PFSK-1 (cell line): ENCODE measurements at regions not wholly inside any gene's neighbourhood (a gene's known extent, or its start where the extent isn't known, plus 50 kb on each side); places are given as distances from the start of the nearest gene placed in this dataset.

Experiments used
- FOXP2 ChIP-seq: optimal IDR thresholded peaks from 2 replicates; pipeline ENCODE3; 2011; ENCODE audit warnings: borderline replicate concordance, control low read depth, inconsistent platforms; ENCODE audit not compliant: insufficient read depth; ENCODE audit errors: extremely low read length, extremely low read depth
- POLR2AphosphoS5 ChIP-seq: IDR thresholded peaks from 2 replicates; pipeline ENCODE4 v1.6.1; 2012; ENCODE audit warnings: low read depth, mild to moderate bottlenecking, control low read depth, low read length, moderate library complexity
- SIN3A ChIP-seq: IDR thresholded peaks from 2 replicates; pipeline ENCODE4 v1.6.1; 2012; ENCODE audit warnings: mild to moderate bottlenecking, low read length, moderate library complexity, borderline replicate concordance; ENCODE audit not compliant: insufficient read depth
- TAF1 ChIP-seq: IDR thresholded peaks from 2 replicates; pipeline ENCODE4 v1.6.1; 2012; ENCODE audit warnings: low read length, control low read depth, borderline replicate concordance; ENCODE audit not compliant: insufficient read depth
- TF ChIP-seq, protein P1 (sequence below), 2 experiments: IDR thresholded peaks; 2 replicates each; pipeline versions ENCODE4 v1.6.1 to v1.8.0; 2011 to 2012; ENCODE audit warnings: low read depth in 2 of 2, low read length in 2 of 2, control low read depth in 1 of 2, inconsistent platforms in 1 of 2, mild to moderate bottlenecking in 1 of 2, moderate library complexity in 1 of 2; ENCODE audit not compliant: insufficient read depth in 1 of 2

DNA sequence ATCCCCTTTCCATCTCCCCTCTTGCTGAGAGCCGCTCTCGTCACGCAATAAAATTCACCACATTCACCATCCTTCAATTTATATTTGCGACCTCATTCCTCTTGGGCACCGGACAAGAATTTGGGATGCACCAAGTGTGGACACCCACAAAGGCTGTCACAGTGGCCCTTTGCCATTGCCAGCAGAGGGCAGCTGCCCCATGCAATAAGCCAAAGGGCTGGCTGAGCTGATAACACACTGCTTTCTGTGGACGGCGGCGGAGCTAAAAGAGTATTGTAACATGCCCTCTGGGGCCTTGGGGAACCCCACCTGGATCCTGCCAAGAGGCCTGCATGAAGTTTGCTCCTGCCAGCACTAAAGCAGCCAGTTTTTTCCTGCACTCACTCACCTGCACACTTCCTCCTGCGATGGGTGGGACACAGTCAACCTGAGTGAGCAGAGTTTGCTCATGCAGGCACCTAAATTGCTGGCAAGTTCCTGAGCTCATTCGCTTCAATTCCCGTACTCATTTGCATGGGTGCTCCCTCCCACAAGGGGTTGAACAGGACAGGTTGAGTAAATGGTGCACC is 792.3 kb upstream of the ADAMTS5 start:
- TF ChIP-seq TAF1 (no peak), FOXP2 (no peak), POLR2AphosphoS5 (no peak), SIN3A (no peak)
- TF ChIP-seq, protein P1, sequence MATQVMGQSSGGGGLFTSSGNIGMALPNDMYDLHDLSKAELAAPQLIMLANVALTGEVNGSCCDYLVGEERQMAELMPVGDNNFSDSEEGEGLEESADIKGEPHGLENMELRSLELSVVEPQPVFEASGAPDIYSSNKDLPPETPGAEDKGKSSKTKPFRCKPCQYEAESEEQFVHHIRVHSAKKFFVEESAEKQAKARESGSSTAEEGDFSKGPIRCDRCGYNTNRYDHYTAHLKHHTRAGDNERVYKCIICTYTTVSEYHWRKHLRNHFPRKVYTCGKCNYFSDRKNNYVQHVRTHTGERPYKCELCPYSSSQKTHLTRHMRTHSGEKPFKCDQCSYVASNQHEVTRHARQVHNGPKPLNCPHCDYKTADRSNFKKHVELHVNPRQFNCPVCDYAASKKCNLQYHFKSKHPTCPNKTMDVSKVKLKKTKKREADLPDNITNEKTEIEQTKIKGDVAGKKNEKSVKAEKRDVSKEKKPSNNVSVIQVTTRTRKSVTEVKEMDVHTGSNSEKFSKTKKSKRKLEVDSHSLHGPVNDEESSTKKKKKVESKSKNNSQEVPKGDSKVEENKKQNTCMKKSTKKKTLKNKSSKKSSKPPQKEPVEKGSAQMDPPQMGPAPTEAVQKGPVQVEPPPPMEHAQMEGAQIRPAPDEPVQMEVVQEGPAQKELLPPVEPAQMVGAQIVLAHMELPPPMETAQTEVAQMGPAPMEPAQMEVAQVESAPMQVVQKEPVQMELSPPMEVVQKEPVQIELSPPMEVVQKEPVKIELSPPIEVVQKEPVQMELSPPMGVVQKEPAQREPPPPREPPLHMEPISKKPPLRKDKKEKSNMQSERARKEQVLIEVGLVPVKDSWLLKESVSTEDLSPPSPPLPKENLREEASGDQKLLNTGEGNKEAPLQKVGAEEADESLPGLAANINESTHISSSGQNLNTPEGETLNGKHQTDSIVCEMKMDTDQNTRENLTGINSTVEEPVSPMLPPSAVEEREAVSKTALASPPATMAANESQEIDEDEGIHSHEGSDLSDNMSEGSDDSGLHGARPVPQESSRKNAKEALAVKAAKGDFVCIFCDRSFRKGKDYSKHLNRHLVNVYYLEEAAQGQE (IDR thresholded peaks at IDR 0.05; ENCODE audit: insufficient read depth in 1 of 2, low read depth in 2 of 2, low read length in 2 of 2) = no peak

DNA sequence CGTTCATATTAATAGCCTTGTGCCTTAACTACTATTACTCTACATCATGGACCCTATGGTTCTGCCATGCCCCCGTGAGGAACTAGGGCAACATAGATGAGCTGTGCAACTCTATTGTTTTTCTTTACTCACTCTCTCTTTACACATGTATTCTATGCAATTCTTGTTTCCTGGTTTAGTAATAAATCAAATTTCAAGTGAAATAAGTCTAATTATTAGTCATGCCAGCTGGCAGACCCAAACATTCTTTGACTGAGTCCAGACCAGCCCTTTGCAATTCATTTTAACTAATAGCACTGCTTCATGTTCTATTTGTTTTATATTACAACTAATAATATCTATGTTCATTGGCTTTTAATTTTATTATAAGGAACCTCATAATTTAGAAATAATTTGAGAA is 789.3 kb upstream of the ADAMTS5 start:
- no peak for TF ChIP-seq SIN3A
- TF ChIP-seq, protein P1 (IDR thresholded peaks at IDR 0.05; ENCODE audit: insufficient read depth in 1 of 2, low read depth in 2 of 2, low read length in 2 of 2) = no peak
- TF ChIP-seq TAF1 = no peak
- no peak for TF ChIP-seq POLR2AphosphoS5
- no peak for TF ChIP-seq FOXP2

DNA sequence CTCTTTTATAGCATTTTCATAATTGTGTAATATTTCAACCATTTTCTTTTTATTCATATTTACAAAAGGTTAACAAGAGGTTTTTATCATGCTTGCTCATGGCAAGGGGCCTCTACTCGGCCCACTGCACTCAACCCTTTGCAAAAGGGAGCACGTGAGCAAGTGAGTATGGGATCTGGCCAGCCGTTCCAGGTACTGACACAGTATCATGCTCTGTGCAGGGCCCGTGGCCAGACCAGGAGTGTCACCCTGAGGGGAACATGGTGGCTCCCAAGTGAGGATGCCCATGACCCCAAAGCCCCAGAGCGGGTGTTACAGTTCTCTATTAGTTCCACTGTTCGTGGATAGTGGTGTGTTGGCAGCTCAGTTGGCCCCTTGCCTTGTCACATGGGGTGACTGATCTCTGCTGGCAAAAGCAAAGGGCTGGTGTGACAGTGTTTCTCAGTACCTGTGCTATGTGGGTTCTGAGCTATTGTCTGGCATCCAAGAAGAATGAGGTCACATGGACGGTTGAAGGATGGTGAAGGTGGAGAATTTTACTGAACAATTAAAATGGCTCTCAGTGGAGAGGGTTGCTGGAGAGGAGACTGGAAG is 777.2 kb upstream of the ADAMTS5 start:
- no peak for TF ChIP-seq FOXP2
- TF ChIP-seq SIN3A = no peak
- TF ChIP-seq, protein P1 (IDR thresholded peaks at IDR 0.05; ENCODE audit: insufficient read depth in 1 of 2, low read depth in 2 of 2, low read length in 2 of 2) = no peak
- no peak for TF ChIP-seq POLR2AphosphoS5
- no peak for TF ChIP-seq TAF1

DNA sequence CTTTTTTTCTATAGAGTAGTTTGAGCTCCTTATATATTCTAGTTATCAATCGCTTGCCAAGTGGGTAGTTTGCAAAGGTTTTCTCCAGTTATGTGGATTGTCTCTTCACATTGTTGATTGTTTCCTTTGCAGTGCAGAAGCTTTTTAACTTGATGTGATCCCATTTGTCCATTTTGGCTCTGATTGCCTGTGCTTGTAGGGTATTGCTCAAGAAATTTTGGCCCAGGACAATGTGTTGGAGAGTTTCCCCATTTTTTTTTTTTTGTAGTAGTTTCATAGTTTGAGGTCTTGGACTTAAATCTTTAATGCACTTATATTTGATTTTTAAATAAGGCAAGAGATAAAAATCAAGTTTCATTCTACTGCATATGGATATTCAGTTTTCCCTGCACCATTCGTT is 774.8 kb upstream of the ADAMTS5 start:
- TF ChIP-seq POLR2AphosphoS5 (no peak), TAF1 (no peak), SIN3A (no peak), FOXP2 (no peak)
- TF ChIP-seq, protein P1 (IDR thresholded peaks at IDR 0.05; ENCODE audit: insufficient read depth in 1 of 2, low read depth in 2 of 2, low read length in 2 of 2) = no peak

DNA sequence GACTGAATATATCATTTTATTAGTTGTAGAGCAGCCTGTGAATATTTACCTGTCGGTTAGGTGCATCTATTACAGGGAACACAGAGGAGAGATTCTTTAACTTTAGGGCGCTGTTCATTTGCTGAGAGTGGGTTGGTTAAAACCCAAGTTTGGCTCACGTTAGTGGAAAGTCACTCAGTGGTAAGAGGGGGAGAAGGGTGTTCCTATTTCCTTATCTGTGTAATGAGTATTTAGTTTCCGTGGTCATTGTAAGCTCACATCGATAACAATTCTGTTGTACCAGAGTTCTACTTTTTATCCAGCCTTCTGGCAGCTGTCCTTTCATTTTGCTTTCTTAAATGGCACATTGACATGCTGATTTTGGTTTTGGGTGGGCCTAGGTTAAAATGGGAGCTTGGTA is 773.2 kb upstream of the ADAMTS5 start:
- TF ChIP-seq FOXP2 (no peak), TAF1 (no peak), POLR2AphosphoS5 (no peak), SIN3A (no peak)
- TF ChIP-seq, protein P1 (IDR thresholded peaks at IDR 0.05; ENCODE audit: insufficient read depth in 1 of 2, low read depth in 2 of 2, low read length in 2 of 2) = no peak
